Pancreas (tissue), 10 donors: ENCODE measurements at regions not wholly inside any gene's neighbourhood (a gene's known extent, or its start where the extent isn't known, plus 50 kb on each side); places are given as distances from the start of the nearest gene placed in this dataset.

ENCODE experiments used
- ATAC-seq, 4 donors: fragments of 200-7000 bp; cut with Tn5 transposase; one replicate each; pipeline versions ENCODE4 v1.8.0 to v1.9.1; 2020; ENCODE audit warnings: mild to moderate bottlenecking in 4 of 4, moderate library complexity in 4 of 4
- DNase-seq, 6 donors: peaks; one replicate each; pipeline ENCODE4 v3.0.0-alpha.2; 2020
- FAIRE-seq: peaks from 2 replicates; lab custom pipeline; 2012; peaks lifted over from hg19 to GRCh38; lab: Jason Lieb, UNC
- H3K27ac ChIP-seq, 4 donors: fragments of 200-600 bp; sonication (generic); 1 replicate in 3 of 4; 2 replicates in 1 of 4; pipeline versions ENCODE4 v1.5.0 to v1.8.0; 2020
- H3K27me3 ChIP-seq, 4 donors: fragments of 200-600 bp; one replicate each; pipeline ENCODE4 v1.8.0; 2021
- H3K36me3 ChIP-seq, 3 donors: fragments of 200-600 bp; sonication (generic) in 1 of 3; one replicate each; pipeline versions ENCODE4 v1.5.0 to v1.8.0; 2020 to 2021
- H3K4me1 ChIP-seq, 3 donors: fragments of 200-600 bp; one replicate each; pipeline ENCODE4 v1.8.0; 2021
- H3K4me3 ChIP-seq, 4 donors: fragments of 200-600 bp; sonication (generic) in 2 of 4; one replicate each; pipeline versions ENCODE4 v1.5.0 to v1.8.0; 2020 to 2021
- H3K9me3 ChIP-seq, 4 donors: fragments of 200-600 bp; one replicate each; pipeline ENCODE4 v1.8.0; 2021
- CTCF ChIP-seq, 4 donors: fragments of 200-600 bp; sonication (generic) in 3 of 4; IDR thresholded peaks; one replicate each; pipeline versions ENCODE4 v1.5.0 to v1.8.0; 2021; ENCODE audit warnings: antibody characterized with exemption in 4 of 4
- WGBS, 2 donors: extraction: QIAGEN DNeasy Blood & Tissue Kit; methylation state at CpG; one replicate each; pipeline ENCODE4 v1.1.7; 2013; 5-methylcytosine and 5-hydroxymethylcytosine counted together
- intact Hi-C, 3 donors: fragments of 100-400 bp; cut with DNase I; formaldehyde crosslinking; loops; one replicate each; pipeline versions ENCODE4 v1.11.1 to v1.14.2; 2022
- donor health status: healthy with polysubstance abuse.
- donor health status: DM: no; HTN: no; CAD: no; lungs with moderate emphysema.
- donor health status: DM: no; HTN: no; CAD: no.
- donor health status: control.
- donor health status: control.
- donor health status: Bipolar disorder and iron deficiency.
- donor health status: DM: yes; HTN: yes; CAD: no.
- donor health status: DM: no; HTN: no; CAD: no.
- donor health status: DM: no; HTN: no; CAD: no.
- donor health status: DM: yes; HTN: yes; CAD: no.

GRCh38 chr9:85421641-85422040, 320.1 kb downstream of the AGTPBP1 start:
- no peak for ATAC-seq
- no peak for TF ChIP-seq CTCF (IDR thresholded peaks at IDR 0.05)
- FAIRE-seq = no peak

GRCh38 chr9:85420750-85421149, 321.0 kb downstream of the AGTPBP1 start:
- intact Hi-C loops = no loop called here
- no peaks in the 10 kb centered on the region for H3K9me3 ChIP-seq
- FAIRE-seq (no peak), DNase-seq (no peak), ATAC-seq (peak in 2 of 4 donors; percentile 24 to 32)
- no peaks in the 10 kb centered on the region for H3K36me3 ChIP-seq
- TF ChIP-seq CTCF (IDR thresholded peaks at IDR 0.05) = no peak
- H3K27ac ChIP-seq = peak overlapping the region in 1 of 4 donors; percentile 19
- no peaks in the 10 kb centered on the region for H3K27me3 ChIP-seq
- no peak overlapping the region for H3K4me3 ChIP-seq
- H3K4me1 ChIP-seq = no peaks in the 10 kb centered on the region
- WGBS, 2 donors = 61 to 67% methylated on average over 4 of the region's 4 CpGs

More at GRCh38 chr9:85421641-85422040, 320.1 kb downstream of the AGTPBP1 start:
- intact Hi-C loops = no loop called here
- Histone ChIP-seq H3K27me3 (no peaks in the 10 kb centered on the region), H3K4me3 (no peak overlapping the region), H3K36me3 (no peaks in the 10 kb centered on the region), H3K27ac (no peak overlapping the region), H3K9me3 (no peaks in the 10 kb centered on the region), H3K4me1 (no peaks in the 10 kb centered on the region)
- DNase-seq = no peak
- 82 to 92% methylated on average over 5 of the region's 5 CpGs for WGBS, 2 donors

- Histone ChIP-seq H3K27ac (no peak overlapping the region), H3K9me3 (no peaks in the 10 kb centered on the region), H3K4me3 (no peak overlapping the region), H3K36me3 (no peaks in the 10 kb centered on the region), H3K4me1 (no peaks in the 10 kb centered on the region), H3K27me3 (no peaks in the 10 kb centered on the region)
- DNase-seq (no peak), ATAC-seq (no peak), FAIRE-seq (no peak)
- no peak for TF ChIP-seq CTCF (IDR thresholded peaks at IDR 0.05)
- WGBS, 2 donors = 71 to 82% methylated on average over 3 of the region's 3 CpGs
- intact Hi-C loops = no loop called here
Measured at GRCh38 chr9:85417674-85418073, 324.1 kb downstream of the AGTPBP1 start.

- FAIRE-seq = no peak
- intact Hi-C loops = no loop called here
- TF ChIP-seq CTCF (IDR thresholded peaks at IDR 0.05) = no peak
- H3K36me3 ChIP-seq = no peaks in the 10 kb centered on the region
- DNase-seq = no peak
- H3K4me1 ChIP-seq = no peaks in the 10 kb centered on the region
- no peak overlapping the region for H3K4me3 ChIP-seq
- 67 to 79% methylated on average over 1 of the region's 1 CpG for WGBS, 2 donors
- ATAC-seq = no peak
- H3K27me3 ChIP-seq = no peaks in the 10 kb centered on the region
- H3K9me3 ChIP-seq = no peaks in the 10 kb centered on the region
- H3K27ac ChIP-seq = no peak overlapping the region
Measured at GRCh38 chr9:85416715-85417114, 325.0 kb downstream of the AGTPBP1 start.

GRCh38 chr9:85414390-85414789, 327.4 kb downstream of the AGTPBP1 start:
- no peak for DNase-seq
- Histone ChIP-seq H3K27me3 (no peaks in the 10 kb centered on the region), H3K4me3 (no peak overlapping the region), H3K36me3 (no peaks in the 10 kb centered on the region), H3K9me3 (no peaks in the 10 kb centered on the region), H3K4me1 (no peaks in the 10 kb centered on the region), H3K27ac (no peak overlapping the region)
- FAIRE-seq = no peak
- ATAC-seq = no peak
- intact Hi-C loops = no loop called here
- no peak for TF ChIP-seq CTCF (IDR thresholded peaks at IDR 0.05)
- WGBS, 2 donors = 68 to 82% methylated on average over 5 of the region's 5 CpGs
